Adrenal gland (tissue), 9 donors: ENCODE measurements at regions not wholly inside any gene's neighbourhood (a gene's known extent, or its start where the extent isn't known, plus 50 kb on each side); places are given as distances from the start of the nearest gene placed in this dataset.

ENCODE experiments used
- DNase-seq, 7 donors: peaks; one replicate each; pipeline ENCODE4 v3.0.0-alpha.2; 2019 to 2020
- H3K27ac ChIP-seq, 5 donors: fragments of 200-600 bp; sonication (generic) in 4 of 5; 1 replicate in 3 of 5; 2 replicates in 2 of 5; pipeline versions ENCODE4 v1.5.1 to v1.8.0; 2016 to 2020; ENCODE audit warnings: mild to moderate bottlenecking in 1 of 5
- H3K27me3 ChIP-seq: fragments of 200-600 bp; 2 replicates; pipeline ENCODE4 v1.8.0; 2021
- H3K36me3 ChIP-seq, 2 donors: fragments of 200-600 bp; replicated peaks in 1 of 2; 1 replicate in 1 of 2; 2 replicates in 1 of 2; pipeline versions ENCODE4 v1.5.1 to v1.8.0; 2018 to 2022
- H3K4me1 ChIP-seq, 2 donors: fragments of 200-600 bp; replicated peaks in 1 of 2; 1 replicate in 1 of 2; 2 replicates in 1 of 2; pipeline versions ENCODE4 v1.5.1 to v1.8.0; 2018 to 2021
- H3K4me3 ChIP-seq, 4 donors: fragments of 200-600 bp; sonication (generic) in 3 of 4; one replicate each; pipeline ENCODE4 v1.5.1; 2016 to 2018
- H3K9me3 ChIP-seq, 3 donors: fragments of 200-600 bp; sonication (generic) in 1 of 3; replicated peaks in 1 of 3; 1 replicate in 2 of 3; 2 replicates in 1 of 3; pipeline versions ENCODE4 v1.5.1 to v1.8.0; 2016 to 2021
- POLR2A ChIP-seq, 2 donors: fragments of 450-650 bp; IDR thresholded peaks; one replicate each; pipeline ENCODE4 v1.6.1; 2017; ENCODE audit warnings: antibody characterized with exemption in 2 of 2, mild to moderate bottlenecking in 2 of 2, moderate library complexity in 1 of 2
- WGBS, 4 donors: extraction: QIAGEN DNeasy Blood & Tissue Kit in 2 of 4; methylation state at CpG; one replicate each; pipeline versions ENCODE4 v1.1.5 to v1.1.7; 2013 to 2017; 5-methylcytosine and 5-hydroxymethylcytosine counted together
- intact Hi-C, 2 donors: fragments of 100-400 bp; cut with DNase I; formaldehyde crosslinking; loops; one replicate each; pipeline versions ENCODE4 v1.14.1 to v1.15.0; 2022 to 2023
- TF ChIP-seq, protein P1 (sequence below), 6 experiments: fragments of 450-650 bp in 4 of 6; fragments of 200-600 bp in 2 of 6; sonication (generic) in 1 of 6; IDR thresholded peaks; 1 replicate in 5 of 6; 2 replicates in 1 of 6; pipeline versions ENCODE4 v1.5.1 to v1.8.0; 2016 to 2021; ENCODE audit warnings: antibody characterized with exemption in 6 of 6, mild to moderate bottlenecking in 2 of 6, moderate library complexity in 1 of 6
- donor health status: healthy with polysubstance abuse.
- donor health status: Bipolar disorder and iron deficiency.
- donor health status: DM: yes; HTN: yes; CAD: no.
- donor health status: DM: no; HTN: no; CAD: no.
- donor health status: DM: no; HTN: no; CAD: no.

DNA sequence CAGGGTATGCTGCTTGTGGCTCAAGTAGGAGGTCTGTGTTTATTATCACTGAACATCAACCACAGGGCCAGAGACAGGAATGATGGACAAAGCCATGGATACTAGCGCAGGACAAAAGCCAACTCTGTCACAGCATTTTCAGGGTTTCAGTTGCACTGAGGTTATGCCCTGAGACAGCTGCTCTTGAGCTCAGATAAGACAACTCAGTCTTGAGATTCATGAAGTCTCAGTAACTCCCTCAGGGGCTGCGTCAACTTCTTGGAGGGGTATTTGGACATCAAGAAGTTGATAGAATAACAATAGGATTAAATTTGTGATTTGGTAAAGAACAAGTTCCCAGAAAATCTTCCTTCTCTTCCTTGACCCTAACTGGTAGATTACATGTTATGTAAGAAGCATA lies 287.0 kb upstream of the SLC14A2 start:
- H3K4me3 ChIP-seq: no peak overlapping the region
- peak overlapping the region in 2 of 5 donors; percentile 12 to 48 for H3K27ac ChIP-seq
- TF ChIP-seq, protein P1, sequence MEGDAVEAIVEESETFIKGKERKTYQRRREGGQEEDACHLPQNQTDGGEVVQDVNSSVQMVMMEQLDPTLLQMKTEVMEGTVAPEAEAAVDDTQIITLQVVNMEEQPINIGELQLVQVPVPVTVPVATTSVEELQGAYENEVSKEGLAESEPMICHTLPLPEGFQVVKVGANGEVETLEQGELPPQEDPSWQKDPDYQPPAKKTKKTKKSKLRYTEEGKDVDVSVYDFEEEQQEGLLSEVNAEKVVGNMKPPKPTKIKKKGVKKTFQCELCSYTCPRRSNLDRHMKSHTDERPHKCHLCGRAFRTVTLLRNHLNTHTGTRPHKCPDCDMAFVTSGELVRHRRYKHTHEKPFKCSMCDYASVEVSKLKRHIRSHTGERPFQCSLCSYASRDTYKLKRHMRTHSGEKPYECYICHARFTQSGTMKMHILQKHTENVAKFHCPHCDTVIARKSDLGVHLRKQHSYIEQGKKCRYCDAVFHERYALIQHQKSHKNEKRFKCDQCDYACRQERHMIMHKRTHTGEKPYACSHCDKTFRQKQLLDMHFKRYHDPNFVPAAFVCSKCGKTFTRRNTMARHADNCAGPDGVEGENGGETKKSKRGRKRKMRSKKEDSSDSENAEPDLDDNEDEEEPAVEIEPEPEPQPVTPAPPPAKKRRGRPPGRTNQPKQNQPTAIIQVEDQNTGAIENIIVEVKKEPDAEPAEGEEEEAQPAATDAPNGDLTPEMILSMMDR (IDR thresholded peaks at IDR 0.05): no peak
- no peak for TF ChIP-seq POLR2A (IDR thresholded peaks at IDR 0.05)

DNA sequence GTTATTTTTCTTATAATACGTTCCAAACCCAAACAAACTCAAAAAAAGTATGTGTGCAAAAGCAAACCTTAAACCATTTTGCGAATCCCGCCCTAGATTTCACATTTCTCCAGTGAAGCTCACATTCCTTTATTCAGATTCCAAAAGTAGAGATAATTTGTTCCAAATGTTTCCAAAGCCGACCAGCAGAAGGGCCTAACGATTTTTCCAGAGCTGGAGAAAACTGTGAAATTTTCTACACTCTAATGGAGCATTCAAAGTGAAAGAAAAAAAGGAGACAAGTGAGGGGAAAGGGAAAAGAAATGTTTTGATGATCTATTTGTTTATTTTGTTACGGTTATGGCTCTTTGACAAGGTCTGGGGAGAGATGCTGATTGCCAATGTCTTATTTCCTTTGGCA lies 286.5 kb upstream of the SLC14A2 start:
- Histone ChIP-seq H3K27me3 (no peaks in the 10 kb centered on the region), H3K4me3 (no peak overlapping the region), H3K4me1 (no peaks in the 10 kb centered on the region), H3K36me3 (no peaks in the 10 kb centered on the region), H3K27ac (peak overlapping the region in 2 of 5 donors; percentile 12 to 48), H3K9me3 (no peaks in the 10 kb centered on the region)
- no peak for TF ChIP-seq POLR2A (IDR thresholded peaks at IDR 0.05)
- TF ChIP-seq, protein P1 (IDR thresholded peaks at IDR 0.05): no peak
- WGBS, 4 donors: 58 to 71% (median 63%) methylated on average over 6 of the region's 6 CpGs
- no peak for DNase-seq
- intact Hi-C loops: no loop called here

More for the DNA sequence above, 287.0 kb upstream of the SLC14A2 start:
- Histone ChIP-seq H3K36me3 (no peaks in the 10 kb centered on the region), H3K27me3 (no peaks in the 10 kb centered on the region), H3K4me1 (no peaks in the 10 kb centered on the region), H3K9me3 (no peaks in the 10 kb centered on the region)
- WGBS, 4 donors: 68 to 81% (median 76%) methylated on average over 2 of the region's 2 CpGs
- DNase-seq: no peak
- intact Hi-C loops: no loop called here

DNA sequence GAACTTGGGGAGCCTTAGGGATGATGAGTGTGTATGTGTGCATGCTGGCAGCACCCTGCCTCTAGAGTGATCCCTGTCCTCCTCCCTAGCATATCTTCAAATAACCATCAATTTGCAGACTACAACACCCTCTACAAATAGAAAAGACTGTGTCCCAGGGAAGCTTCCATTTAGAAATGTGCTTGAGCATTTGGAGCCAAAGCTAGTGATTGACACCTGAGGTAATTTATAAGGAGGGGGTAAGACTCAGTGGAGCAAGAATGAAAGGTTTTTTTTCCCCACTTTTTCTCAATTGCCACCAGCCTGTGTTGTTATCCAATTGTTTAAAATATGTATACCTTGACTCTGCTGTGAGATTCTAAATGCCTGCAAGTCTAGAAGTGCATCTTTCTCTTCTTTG lies 286.0 kb upstream of the SLC14A2 start:
- TF ChIP-seq, protein P1 (IDR thresholded peaks at IDR 0.05): no peak
- no peak for TF ChIP-seq POLR2A (IDR thresholded peaks at IDR 0.05)
- H3K27ac ChIP-seq: peak overlapping the region in 1 of 5 donors; percentile 48
- no peaks in the 10 kb centered on the region for H3K9me3 ChIP-seq
- no peak for DNase-seq
- H3K4me1 ChIP-seq: no peaks in the 10 kb centered on the region
- H3K4me3 ChIP-seq: no peak overlapping the region
- intact Hi-C loops: no loop called here
- no peaks in the 10 kb centered on the region for H3K27me3 ChIP-seq
- no peaks in the 10 kb centered on the region for H3K36me3 ChIP-seq

DNA sequence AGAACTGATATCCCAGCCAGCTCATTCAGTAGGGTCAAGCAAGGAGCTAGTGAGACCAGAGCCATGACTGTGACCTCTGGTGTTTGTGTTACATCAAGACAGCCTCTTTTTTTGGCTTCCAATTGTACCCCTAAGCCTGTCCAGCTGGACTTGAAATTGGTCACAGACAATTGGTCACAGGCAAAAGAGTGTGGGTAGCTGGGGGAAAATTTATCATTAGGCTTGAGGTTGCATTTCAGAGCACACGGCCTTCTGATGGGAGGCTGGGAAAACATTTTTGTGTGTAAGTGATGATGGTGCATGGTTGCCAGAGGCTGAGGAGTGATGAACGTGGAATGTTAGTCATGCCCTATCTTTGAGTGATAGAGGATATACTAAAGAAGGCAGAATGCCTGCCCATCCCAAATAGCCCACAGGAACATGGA lies 285.1 kb upstream of the SLC14A2 start:
- TF ChIP-seq POLR2A (IDR thresholded peaks at IDR 0.05): no peak
- TF ChIP-seq, protein P1 (IDR thresholded peaks at IDR 0.05): no peak
- WGBS, 4 donors: 33 to 59% (median 50%) methylated on average over 2 of the region's 2 CpGs

More for the DNA sequence above, 285.1 kb upstream of the SLC14A2 start:
- H3K27ac ChIP-seq: peak overlapping the region in 1 of 5 donors; percentile 48
- no peaks in the 10 kb centered on the region for H3K9me3 ChIP-seq
- DNase-seq: peak in 1 of 7 donors; percentile 20
- H3K4me1 ChIP-seq: no peaks in the 10 kb centered on the region
- no peak overlapping the region for H3K4me3 ChIP-seq
- intact Hi-C loops: no loop called here
- H3K36me3 ChIP-seq: no peaks in the 10 kb centered on the region
- no peaks in the 10 kb centered on the region for H3K27me3 ChIP-seq
